Activated CD4-positive, alpha-beta T cell treated with anti-CD3 and anti-CD28 coated beads, Interleukin-2, Interleukin-6, amounts not matched to agents 100 ng/mL and 50 ng/mL, durations not matched to agents 16 hours and 8 hours (primary cell): ENCODE measurements at regions not wholly inside any gene's neighbourhood (a gene's known extent, or its start where the extent isn't known, plus 50 kb on each side); places are given as distances from the start of the nearest gene placed in this dataset.
"Not testable (repeated sequence)": the region's sequence is repeated elsewhere in the genome, so short reads cannot be mapped to it uniquely, and the experiment has no call there.

Experiments used
- DNase-seq: peaks from one replicate; pipeline ENCODE4 v3.0.0-alpha.2; 2020

DNA sequence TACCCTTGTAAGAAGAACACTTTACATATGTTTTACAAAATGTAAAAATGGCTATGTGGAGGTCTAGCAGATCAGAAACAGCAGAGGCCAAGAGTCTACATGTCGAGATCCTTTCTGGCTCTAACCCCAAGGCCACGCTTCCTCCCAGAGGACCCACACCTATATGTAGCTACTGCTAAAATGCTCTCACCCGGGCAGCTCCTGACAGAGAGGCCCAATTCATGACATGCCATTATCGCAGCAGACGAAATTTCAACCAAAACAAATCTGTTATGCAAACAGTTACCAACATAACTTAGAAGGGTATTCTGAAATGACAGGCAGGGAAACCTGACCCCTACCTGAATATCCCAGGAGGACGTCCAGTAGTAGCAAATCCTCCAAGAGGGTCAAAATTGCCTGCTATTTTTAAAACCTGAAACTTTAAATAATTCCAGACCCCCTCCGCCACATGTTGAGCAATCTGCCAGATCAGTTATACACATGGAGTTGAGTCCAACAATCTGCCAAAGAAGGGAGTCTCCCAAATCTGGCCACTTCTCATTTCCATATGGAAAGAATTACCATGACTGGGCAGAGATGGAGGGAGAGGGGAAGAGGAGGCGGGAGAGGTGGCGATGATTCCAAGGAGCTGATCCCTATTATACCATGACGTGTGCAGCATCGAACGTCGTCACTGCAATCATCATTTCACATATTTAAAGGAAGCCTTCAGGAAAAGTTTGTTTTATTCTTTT lies 192.9 kb upstream of the TBL1X start:
- DNase-seq: no peak

DNA sequence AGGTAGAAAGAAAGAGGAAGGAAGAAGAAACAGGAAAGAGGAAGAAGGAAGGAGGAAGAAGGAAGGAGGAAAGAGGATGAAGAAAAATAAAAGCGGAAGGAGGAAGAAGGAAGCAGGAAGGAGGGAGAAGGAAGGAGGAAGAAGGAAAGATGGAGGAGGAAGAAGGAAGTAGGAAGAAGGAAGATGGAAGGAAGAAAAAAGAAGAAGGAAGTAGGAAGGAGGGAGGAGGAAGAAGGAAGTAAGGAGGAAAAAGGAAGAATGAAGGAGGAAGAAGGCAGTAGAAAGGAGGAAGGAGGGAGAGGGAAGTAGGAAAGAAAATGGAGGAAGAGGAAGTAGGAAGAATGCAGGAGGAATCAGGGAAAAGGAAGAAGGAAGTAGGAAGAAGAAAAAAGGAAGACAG lies 191.1 kb upstream of the TBL1X start:
- no peak for DNase-seq

DNA sequence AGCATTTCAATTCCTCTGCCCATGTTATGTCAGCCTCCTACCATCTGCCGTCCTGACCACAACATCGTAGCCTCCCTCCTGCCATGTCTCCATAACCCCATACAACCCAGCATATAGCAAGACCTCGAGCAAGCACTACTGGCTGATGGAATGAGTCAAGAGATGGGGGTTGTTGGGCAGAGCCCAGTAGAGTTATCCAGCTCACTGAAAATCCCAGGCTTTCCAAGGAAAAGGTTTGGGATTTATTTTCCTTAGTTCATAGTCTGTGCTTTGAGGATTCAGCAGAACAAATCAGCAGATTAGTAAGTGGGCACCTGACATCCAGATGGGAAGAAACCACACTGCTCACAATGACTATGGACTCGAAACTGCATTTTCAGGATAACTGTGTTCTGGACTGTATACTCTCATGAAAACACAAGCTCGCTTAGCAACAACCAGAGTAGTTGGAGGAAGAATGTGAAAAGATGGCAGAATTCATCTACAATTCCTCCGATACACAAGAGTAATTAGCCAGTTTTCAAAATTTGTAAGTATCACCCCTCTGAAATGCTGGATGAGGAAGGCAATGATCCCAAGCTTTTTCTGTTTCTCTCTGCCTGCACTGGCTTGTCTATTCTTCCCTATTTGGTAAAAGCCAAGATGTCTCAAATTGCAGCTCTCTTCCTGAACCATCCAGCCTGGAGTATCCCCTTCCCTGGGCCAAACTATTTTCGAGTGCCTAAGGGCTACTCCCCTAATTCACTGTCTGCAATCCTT lies 186.2 kb upstream of the TBL1X start:
- no peak for DNase-seq

DNA sequence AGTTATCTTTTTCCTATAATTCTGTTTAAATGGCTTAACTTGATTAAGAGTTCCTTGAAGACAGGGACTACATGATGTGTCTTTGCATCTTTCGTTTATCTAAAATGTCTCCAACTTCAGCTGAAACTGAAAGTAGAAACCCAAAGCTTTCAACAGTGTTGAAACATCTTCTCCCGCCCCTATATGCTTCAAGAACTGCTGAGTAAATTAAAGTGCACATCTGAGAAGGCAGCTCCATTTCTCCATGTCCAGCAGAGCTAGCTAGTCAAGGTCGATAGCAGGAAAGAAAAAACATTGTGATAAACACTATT lies 185.7 kb upstream of the TBL1X start:
- DNase-seq: peak; percentile 33

DNA sequence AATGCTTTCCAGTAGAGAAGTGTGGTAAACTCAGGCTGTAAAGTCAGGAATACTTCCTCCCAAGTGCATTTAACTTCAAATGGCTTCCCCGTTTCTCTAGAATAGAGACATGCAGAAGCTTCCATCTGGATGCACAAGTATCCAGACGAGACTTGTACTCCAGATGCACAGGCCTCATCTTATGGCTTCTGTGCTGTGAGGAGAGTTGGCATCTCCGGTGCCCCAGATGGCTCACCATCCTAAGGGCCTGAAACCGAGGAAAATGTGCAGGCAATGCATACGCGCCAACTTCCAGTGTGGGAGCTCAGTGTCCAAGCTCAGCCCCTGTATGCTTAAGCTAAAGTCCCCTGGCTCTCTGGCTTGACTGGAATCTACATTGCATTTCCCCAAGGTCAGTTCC lies 184.0 kb upstream of the TBL1X start:
- no peak for DNase-seq

DNA sequence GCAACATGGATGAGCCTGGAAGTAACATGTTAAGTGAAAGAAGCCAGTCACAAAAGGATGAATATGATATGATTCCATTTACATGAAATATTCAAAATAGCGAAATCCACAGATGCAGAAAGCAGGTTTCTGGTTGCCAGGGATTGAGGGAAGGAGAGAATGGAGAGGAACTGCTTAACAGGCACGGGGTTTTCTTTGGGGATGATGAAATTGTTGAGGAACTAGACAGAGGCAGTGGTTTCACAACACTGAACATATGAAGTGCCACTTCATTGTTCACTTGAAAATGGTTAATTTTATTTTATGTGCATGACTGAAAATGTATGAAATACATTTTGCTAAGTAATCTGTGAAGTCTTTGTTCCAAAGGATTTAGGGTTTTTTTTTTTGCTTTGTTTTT lies 182.5 kb upstream of the TBL1X start:
- no peak for DNase-seq

DNA sequence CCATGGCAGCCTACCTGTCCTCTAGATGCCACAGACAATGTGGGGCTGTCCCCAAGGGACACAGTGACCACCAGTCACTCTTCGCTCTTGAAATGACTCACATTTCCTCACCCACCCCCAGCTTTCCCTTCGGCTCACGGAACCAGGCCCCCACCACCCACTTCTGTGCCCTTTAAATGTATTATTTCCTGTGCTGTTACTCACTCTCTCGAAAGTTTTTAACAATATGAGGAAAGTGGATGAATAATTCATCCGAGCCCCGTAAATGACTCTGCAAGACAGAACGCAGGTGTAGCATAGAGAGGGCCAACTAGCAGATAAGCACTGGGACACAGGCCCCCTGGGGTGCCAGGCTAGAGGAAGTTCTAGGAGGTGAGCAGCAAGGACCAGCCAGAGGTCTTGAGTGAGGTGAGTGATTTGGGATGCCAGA lies 179.5 kb upstream of the TBL1X start:
- DNase-seq: peak; percentile 67

DNA sequence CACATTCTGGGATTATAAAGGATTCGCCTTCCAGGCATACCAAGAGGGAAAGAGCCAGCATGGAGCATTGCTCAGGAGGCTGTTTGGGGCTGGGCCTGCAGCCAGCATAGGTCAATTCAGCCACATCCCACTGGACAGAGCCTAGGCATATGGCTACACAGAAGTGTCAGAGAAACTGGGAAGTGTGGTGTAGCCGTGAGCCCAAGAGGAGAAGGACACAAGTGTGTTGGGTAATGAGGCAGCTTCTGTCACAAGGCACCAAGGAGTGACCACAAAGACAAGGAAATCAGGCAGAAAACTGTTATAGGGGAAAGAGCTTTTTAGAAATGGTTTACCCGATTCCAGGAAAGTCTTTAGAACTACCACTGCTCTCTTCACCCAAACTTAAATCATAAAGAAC lies 178.6 kb upstream of the TBL1X start:
- DNase-seq: no peak

DNA sequence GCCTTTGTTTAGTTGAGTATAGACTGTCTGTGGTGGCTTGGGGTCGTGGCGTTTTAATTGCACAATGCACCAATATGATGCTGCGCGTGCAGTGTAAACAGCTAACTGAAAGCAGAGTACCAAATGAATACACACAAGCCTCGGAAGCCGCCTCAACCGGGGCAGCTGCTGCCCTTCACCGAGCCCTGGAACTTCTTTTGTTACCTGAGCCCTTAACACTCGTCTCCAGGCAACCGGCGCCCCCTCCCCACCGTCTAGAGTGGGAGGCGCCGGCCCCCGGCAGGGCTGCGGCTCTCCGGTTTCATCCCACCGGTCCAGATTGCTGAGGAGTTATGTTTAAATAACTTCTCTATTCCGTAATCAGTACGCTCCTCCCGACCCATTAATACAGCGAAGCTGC lies 173.2 kb upstream of the TBL1X start:
- DNase-seq: no peak

DNA sequence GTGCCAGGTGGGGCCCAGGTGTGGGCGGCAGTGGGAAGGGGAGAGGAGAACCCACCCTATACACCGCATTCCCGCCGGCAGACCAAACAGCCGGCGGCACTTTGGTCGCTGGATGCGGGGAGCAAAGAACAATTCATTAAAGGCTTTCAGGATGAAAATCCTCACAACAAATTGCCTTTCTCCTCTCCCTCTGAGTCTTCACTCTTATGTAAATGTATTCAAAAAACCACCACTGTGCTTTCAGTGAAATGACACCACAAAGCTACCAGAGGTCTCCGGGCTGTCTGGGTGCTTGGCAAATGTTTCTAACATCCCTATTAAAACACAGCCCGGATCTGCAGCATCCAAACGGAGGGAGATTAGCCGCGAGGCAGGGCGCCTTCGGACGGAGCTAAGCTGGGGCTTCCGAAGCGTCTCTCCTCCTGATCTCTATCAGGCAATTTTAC lies 171.8 kb upstream of the TBL1X start:
- DNase-seq: no peak

DNA sequence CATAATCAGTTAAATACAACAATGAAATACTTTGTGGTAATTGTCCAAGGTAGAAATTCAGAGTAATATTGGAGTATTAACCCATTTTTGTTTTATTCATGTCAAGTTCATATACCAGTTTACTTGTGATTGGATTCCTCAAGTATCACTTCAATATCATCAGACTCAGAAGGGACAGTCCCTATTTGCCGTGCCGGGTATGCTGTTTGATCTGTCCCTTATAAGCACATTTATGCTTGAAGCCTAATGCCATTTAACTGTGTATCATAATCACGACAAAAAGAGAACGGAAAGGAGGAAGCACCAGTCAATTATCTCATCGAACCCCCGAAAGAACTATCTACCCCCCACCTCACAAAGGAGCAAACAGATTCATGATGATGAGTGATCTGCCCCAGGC lies 171.0 kb upstream of the TBL1X start:
- no peak for DNase-seq

DNA sequence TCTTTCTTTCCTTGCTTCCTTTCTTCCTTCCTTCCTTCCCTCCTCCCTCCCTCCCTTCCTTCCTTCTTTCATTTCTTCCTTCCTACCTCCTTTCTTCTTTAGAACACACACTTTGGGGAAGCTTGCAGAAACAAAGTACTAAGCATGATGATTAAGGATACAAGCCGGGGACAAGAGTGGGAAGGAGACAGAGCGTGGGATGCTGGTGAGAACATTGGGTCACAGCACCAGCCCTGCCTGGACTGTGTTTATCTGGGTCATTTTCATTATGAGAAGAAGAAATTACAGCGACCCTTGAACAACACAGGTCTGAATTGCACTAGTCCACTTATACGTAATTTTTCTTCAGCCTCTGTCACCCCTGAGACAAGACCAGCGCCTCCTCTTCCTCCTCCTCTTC lies 169.3 kb upstream of the TBL1X start:
- no peak for DNase-seq

DNA sequence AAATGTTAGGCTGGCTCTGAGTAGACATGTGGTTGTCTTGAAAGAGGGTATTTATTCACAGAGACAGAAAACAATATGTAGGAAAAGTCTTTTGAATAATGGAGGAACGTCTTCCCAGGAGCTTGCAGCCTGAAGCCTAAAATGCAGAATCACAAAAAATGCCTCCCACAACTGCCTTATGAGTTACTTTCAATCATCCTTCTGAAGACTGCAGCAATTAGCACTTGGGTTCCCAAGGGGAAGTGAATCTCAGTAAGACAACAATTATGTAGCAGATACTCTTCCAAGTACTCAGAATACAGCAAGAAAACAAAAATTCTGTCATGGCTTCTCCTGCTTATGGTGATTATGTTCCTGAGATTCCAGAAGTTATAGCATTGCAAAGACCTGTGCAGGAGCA lies 166.6 kb upstream of the TBL1X start:
- DNase-seq: no peak

DNA sequence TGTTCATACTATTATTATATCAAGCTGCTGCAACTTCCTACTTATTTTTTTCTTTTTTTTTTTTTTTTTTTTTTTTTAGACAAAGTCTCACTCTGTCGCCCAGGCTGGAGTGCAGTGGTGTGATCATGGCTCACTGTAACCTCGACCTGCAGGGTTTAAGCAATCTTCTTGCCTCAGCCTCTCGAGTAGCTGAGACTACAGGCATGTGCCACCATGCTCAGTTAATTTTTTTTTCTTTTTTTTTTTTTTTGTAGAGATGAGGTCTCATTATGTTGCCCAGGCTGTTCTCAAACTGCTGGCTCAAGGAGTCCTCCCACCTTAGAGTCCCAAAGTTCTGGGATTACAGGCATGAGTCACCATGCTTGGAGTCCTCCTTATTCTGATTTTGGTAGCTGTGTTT lies 165.2 kb upstream of the TBL1X start:
- not testable (repeated sequence) for DNase-seq

DNA sequence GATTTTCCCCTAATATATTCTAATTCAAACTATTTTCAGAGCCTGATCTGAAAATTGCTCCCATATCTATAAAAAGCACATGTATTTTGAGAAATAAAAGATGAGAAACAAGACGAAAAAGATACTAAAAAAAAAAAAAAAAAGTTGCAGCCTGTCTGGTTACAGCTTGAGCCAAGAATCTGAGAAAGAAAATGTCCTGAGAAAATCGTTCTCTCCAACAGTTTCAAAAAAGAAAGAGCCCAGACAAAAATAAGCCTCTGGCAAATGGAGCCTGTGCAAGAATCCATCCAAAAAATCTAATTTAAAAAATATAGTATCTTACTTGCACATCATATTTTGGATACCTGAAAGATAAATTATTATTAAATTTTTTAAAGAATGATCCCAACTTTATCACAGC lies 163.0 kb upstream of the TBL1X start:
- DNase-seq: no peak

DNA sequence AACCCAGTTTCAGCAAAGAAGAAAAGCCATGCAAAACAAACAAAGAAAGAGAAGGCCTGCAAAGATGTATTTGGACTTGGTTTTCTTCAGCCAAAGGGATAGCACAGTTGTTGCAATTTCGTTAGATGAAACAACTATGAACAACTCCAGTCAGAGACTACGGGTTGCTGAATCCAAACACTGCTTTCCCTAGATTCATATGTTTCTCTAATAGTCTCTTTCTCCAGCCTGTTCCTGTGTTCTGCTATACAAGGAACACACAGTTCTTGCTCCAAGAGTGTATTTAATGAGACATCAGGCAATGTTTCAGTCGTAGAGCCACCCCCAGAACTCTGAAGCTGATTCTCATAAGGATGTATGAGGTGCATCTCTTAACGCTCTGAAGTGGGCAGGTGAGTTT lies 162.5 kb upstream of the TBL1X start:
- DNase-seq: no peak

DNA sequence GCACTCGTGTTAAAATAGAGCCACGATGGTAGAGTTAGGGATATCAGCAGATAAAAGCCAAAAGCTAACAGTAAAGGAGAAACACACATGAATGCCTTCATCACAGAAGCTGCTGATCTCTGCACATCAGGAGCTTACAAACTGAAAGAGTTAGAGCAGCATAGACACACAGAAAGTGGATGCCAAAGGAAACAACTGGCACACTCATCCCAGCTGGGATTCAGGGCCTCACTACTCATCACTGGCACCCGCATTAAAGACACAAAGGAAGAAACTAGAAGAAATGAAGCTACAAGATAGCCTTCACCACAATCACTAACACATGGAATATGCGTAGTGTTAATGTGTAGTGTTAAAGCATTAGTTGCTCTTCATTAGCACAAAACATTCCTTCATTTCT lies 156.4 kb upstream of the TBL1X start:
- no peak for DNase-seq

DNA sequence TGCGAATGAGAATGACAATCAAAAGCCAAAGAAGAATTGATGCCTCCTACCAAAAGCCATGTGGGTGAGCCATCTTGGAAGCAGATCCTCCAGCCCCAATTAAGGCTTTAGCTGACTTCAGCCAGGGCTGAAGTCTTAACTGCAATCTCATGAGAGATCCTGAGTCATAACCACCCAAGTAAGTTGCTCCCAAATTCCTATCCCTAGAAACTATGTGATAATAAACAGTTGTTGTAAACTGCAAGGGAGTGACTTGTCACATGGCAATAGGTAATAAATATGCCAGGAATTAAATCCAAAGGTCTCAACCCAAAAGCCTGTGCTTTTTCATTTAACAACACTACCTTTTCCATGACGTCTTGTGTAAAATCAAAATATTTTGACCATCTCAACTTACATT lies 154.2 kb upstream of the TBL1X start:
- no peak for DNase-seq

DNA sequence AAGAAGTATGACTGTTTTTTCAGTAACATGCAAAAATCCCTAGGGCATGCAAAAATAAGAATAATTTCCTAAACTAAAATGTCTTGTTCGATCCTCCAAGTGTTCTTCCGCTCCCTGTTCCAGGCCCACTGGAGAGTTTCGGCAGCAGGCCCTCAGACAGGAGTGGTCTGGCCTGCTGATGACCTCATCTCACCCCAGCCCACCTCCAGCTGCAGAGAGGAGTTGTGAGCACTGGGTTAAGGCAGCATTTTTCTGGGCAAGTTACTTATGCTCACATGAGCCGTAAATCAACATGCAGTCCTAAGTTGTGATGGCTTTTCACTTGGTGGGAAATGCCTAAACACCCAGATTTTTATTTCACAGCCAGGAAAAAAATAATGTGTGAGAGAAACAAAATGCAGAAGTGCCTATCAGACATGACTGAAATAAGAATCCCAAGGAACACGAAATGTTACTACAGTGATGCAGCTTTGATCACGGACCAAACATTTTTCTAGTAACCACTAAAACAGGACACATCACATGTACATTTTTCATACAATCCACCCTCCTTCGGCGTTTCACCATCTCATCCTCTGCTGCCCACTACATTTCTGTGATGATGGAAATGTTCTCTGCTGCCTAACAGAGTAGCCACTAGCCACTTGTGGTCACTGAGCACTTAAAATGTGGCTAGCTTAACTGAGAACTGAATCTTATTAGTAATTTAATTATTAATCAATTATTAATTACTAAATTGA lies 153.3 kb upstream of the TBL1X start:
- DNase-seq: no peak

DNA sequence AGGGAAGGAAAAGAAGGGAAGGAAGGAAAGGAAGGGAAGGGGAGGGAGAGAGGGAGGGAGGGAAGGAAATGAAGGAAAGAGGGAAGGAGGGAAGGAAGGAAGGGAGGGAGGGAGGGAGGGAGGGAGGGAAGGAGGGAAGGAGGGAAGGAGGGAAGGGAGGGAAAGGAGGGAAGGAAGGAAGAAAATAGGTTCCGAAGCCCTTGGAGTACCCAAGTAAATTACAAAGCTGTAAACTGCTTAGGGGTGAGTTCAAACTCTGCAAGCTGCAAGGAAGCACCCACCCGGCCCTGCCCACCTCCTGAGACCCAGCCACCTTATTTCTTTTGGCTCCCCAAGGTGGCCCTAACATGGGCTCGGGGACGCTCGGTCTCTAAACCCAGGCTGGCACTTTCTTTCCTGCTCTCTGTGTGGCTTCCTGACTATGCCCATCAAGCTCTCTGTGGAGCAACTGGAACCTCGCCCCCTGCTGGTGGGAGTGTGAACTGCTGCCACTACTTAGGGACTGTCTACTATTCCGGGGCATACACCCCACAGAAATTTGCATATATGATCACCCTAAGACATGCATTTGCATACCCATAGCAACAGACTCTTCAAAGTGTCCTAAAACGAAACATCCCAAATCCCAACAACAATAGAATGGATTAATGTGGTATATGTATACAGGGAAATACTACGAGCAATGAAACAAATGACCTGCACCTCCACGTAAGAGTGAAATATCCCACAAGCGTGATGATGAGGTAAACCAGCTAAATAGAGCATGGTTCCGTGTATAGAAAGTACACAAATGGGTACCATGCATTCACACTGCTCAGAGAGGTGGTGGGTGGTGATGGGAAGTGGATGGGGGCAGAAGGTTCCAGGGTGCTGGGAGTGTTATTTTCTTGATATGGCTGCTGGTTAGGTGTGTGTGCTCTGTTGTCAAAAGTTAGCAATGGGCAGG lies 151.7 kb upstream of the TBL1X start:
- DNase-seq: peak; percentile 86

DNA sequence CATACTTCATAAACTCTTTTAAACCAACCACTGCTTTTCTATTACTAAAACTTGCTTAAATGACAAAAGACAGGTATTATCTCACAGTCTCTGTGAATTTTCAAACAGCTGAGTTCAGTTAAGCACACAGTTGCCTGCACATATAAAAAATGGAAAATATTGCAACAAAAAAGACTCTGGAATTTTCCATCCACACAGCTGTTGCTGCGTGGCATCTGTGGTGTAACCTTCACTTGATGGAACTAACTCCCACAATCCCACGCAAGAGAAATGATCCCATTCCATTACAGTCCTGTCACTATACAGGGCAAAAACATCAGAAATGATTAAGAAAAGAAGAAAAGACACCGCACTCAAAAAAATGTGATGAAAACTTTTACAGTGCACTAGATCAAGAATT lies 149.8 kb upstream of the TBL1X start:
- no peak for DNase-seq

DNA sequence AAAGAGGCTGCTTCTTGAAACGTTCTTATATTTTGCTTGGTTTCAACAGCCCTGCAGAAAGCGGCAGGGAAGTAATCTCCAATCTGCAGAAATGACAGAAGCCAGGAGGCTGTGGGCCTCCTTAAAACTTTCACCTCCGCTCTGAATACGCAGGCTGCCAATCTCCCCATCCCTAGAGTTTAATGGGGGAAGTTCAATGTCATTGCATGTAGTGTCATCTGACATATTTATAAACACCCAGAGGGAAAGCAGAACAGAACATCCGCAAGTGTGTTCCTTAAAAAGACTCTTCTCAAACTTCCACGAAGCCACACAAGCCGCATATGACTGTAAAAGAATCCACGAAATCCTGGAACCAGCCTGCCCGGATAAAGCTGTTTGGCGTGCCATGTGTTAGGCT lies 148.8 kb upstream of the TBL1X start:
- no peak for DNase-seq

DNA sequence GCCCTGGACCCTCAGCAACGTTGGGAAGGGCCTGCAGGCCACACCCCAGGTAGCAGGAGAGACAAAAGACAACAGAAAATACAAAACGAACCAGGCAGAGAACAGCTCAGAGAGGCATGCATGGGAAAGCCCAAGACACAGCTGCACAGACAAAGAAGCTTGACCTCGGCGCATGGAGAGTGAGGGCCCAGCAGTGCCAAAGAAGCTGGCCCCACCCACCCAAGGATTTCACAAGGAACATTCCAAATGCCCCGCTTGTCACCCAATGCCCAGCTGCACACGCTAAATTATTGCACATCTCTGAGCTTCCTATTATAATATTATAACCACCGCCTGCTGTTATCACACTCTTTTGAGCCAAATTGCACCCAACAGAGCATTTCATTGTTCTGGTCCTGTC lies 147.7 kb upstream of the TBL1X start:
- no peak for DNase-seq
